Stimulated activated effector memory CD8-positive, alpha-beta T cell treated with anti-CD3 and anti-CD28 coated beads, Interleukin-12 subunit alpha, Interleukin-12 subunit beta, amount 100 ng/mL, for 72 hours (primary cell): ENCODE measurements at regions not wholly inside any gene's neighbourhood (a gene's known extent, or its start where the extent isn't known, plus 50 kb on each side); places are given as distances from the start of the nearest gene placed in this dataset.

ENCODE experiments used
- ATAC-seq: fragments of 150-1000 bp; cut with Tn5 transposase; 2 replicates; pipeline ENCODE4 v1.10.0; 2021
- DNase-seq, 2 donors: peaks; one replicate each; pipeline ENCODE4 v3.0.0; 2021 to 2022; ENCODE audit warnings: low spot score in 2 of 2
- H3K27ac Mint-ChIP-seq: one replicate; pipeline ENCODE4 v1.8.0; 2022; ENCODE audit warnings: mild to moderate bottlenecking, mixed read lengths
- H3K36me3 Mint-ChIP-seq: one replicate; pipeline ENCODE4 v1.8.0; 2022; ENCODE audit warnings: mild to moderate bottlenecking, mixed read lengths
- H3K4me1 Mint-ChIP-seq: one replicate; pipeline ENCODE4 v1.8.0; 2022; ENCODE audit warnings: mixed read lengths
- H3K4me3 Mint-ChIP-seq: one replicate; pipeline ENCODE4 v1.8.0; 2022; ENCODE audit warnings: mild to moderate bottlenecking, mixed read lengths
- H3K9me3 Mint-ChIP-seq: one replicate; pipeline ENCODE4 v1.8.0; 2022; ENCODE audit warnings: mixed read lengths

DNA sequence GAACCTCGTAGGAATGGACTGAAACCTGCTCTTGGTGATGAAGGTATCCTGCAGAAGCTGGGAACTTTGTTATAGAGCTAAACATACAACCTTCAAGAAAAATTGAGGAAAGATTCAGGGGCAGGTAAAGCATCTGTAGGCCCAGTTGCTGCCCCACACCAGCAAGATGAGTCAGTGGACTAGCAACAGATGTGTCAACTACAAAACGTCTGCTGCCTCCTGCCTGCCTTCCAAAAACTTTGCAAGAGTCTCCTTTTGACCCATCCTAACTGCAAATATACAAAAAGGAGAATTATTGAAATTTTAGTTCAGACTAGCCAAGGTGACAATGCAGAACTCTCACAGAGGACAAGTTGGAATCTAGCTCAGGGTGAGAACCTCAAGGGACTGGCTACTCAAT is 60.9 kb upstream of the TMTC1 start:
- H3K9me3 Mint-ChIP-seq: peaks cover 2% of the 10 kb centered on the region
- ATAC-seq (no peak), DNase-seq (no peak)
- H3K4me1 Mint-ChIP-seq: no peaks in the 10 kb centered on the region
- H3K4me3 Mint-ChIP-seq: no peak overlapping the region
- no peak overlapping the region for H3K27ac Mint-ChIP-seq
- H3K36me3 Mint-ChIP-seq: no peaks in the 10 kb centered on the region

DNA sequence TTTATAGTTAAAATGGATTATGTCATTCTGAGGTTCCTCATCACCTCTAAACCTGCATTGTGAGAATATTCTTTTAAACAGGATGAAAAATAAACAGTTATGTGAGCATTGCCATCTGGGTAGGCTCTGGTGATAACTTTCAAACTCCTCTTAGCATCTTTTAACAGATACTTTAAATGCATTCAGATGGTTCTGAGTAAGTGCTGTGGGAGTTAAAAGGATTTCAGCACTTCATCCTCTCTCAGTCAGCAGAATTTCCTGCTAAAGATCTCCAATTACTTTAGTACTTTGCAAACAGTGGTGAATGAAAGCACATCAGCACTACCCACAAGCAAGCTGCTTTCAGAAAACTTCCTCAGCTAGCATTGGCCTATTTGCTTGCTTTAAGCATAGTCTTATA is 59.3 kb upstream of the TMTC1 start:
- no peak for DNase-seq
- no peak overlapping the region for H3K27ac Mint-ChIP-seq
- ATAC-seq: no peak
- peaks cover 15% of the 10 kb centered on the region for H3K9me3 Mint-ChIP-seq
- H3K4me1 Mint-ChIP-seq: no peaks in the 10 kb centered on the region
- no peaks in the 10 kb centered on the region for H3K36me3 Mint-ChIP-seq
- H3K4me3 Mint-ChIP-seq: no peak overlapping the region

DNA sequence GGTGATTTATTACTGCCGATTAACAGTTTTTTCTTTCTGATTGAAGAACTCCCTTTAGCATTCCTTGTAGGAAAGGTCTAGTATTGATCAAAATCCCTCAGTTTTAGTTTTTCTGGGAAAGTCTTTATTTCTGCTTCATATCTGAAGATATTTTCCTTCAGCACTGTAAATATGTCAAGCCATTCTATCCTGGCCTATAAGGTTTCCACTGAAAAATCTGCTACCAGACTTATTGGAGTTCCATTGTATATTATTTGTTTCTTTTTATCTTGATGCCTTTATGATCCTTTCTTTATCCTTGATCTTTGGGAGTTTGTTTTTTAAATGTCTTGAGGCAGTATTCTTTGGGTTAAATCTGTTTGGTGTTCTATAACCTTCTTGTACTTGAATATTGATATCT is 55.0 kb upstream of the TMTC1 start:
- Mint-ChIP-seq H3K9me3 (peaks cover 25% of the 10 kb centered on the region), H3K36me3 (no peaks in the 10 kb centered on the region), H3K27ac (no peak overlapping the region), H3K4me1 (no peaks in the 10 kb centered on the region), H3K4me3 (no peak overlapping the region)
- ATAC-seq (no peak), DNase-seq (no peak)
